Activated T-cell treated with anti-CD3 and anti-CD28 coated beads for 48 hours (primary cell): ENCODE measurements at regions not wholly inside any gene's neighbourhood (a gene's known extent, or its start where the extent isn't known, plus 50 kb on each side); places are given as distances from the start of the nearest gene placed in this dataset.

ENCODE experiments used
- DNase-seq: peaks from one replicate; pipeline ENCODE4 v3.0.0-alpha.2; 2020; ENCODE audit warnings: low read depth

- DNase-seq: no peak
Observed at GRCh38 chr12:4024701-4025100, 151.5 kb upstream of the PARP11 start.

GRCh38 chr12:4015225-4016091 is 142.3 kb upstream of the PARP11 start:
- DNase-seq: no peak

- no peak for DNase-seq
Observed at GRCh38 chr12:4014858-4015224, 141.6 kb upstream of the PARP11 start.

GRCh38 chr12:4014444-4014843 is 141.2 kb upstream of the PARP11 start:
- no peak for DNase-seq

- no peak for DNase-seq
Observed at GRCh38 chr12:4012977-4013968, 140.1 kb upstream of the PARP11 start.

- DNase-seq: no peak
Observed at GRCh38 chr12:4012073-4012472, 138.9 kb upstream of the PARP11 start.

GRCh38 chr12:4011597-4011996 is 138.4 kb upstream of the PARP11 start:
- DNase-seq: no peak

GRCh38 chr12:4009979-4010704 is 136.9 kb upstream of the PARP11 start:
- DNase-seq: no peak

- DNase-seq: no peak
Observed at GRCh38 chr12:4006743-4007142, 133.5 kb upstream of the PARP11 start.

GRCh38 chr12:4005851-4006430 is 132.7 kb upstream of the PARP11 start:
- DNase-seq: no peak

GRCh38 chr12:4003576-4003975 is 130.4 kb upstream of the PARP11 start:
- no peak for DNase-seq

GRCh38 chr12:4002601-4003000 is 129.4 kb upstream of the PARP11 start:
- no peak for DNase-seq

GRCh38 chr12:4001841-4002240 is 128.6 kb upstream of the PARP11 start:
- no peak for DNase-seq

GRCh38 chr12:4001031-4001430 is 127.8 kb upstream of the PARP11 start:
- DNase-seq: no peak

- no peak for DNase-seq
Observed at GRCh38 chr12:3999904-4000303, 126.7 kb upstream of the PARP11 start.

- DNase-seq: no peak
Observed at GRCh38 chr12:3998968-3999792, 126.0 kb upstream of the PARP11 start.

- DNase-seq: no peak
Observed at GRCh38 chr12:3998397-3998796, 125.2 kb upstream of the PARP11 start.

GRCh38 chr12:3996322-3996721 is 123.1 kb upstream of the PARP11 start:
- no peak for DNase-seq

- no peak for DNase-seq
Observed at GRCh38 chr12:3995306-3995705, 122.1 kb upstream of the PARP11 start.

GRCh38 chr12:3994500-3994899 is 121.3 kb upstream of the PARP11 start:
- no peak for DNase-seq

GRCh38 chr12:3992945-3993344 is 119.7 kb upstream of the PARP11 start:
- no peak for DNase-seq
